ENCODE measurements at regions not wholly inside any gene's neighbourhood (a gene's known extent, or its start where the extent isn't known, plus 50 kb on each side); places are given as distances from the start of the nearest gene placed in this dataset.

GRCh38 chr11:70002433-70002832 lies 75.7 kb upstream of the ANO1 start:
- no peak for DNase-seq

- no peak for DNase-seq
These were observed 72.9 kb upstream of the ANO1 start for GRCh38 chr11:70005107-70005818.

GRCh38 chr11:70007796-70008195 lies 70.3 kb upstream of the ANO1 start:
- DNase-seq = no peak

GRCh38 chr11:70010774-70011173 lies 67.3 kb upstream of the ANO1 start:
- DNase-seq = no peak

- no peak for DNase-seq
These were observed 65.9 kb upstream of the ANO1 start for GRCh38 chr11:70012134-70012733.

GRCh38 chr11:70014291-70014690 lies 63.8 kb upstream of the ANO1 start:
- DNase-seq = no peak

GRCh38 chr11:70016666-70017367 lies 61.3 kb upstream of the ANO1 start:
- no peak for DNase-seq

- no peak for DNase-seq
These were observed 59.3 kb upstream of the ANO1 start for GRCh38 chr11:70018816-70019215.

GRCh38 chr11:70019576-70020011 lies 58.5 kb upstream of the ANO1 start:
- no peak for DNase-seq

GRCh38 chr11:70020336-70021214 lies 57.5 kb upstream of the ANO1 start:
- DNase-seq = no peak

GRCh38 chr11:70021586-70021985 lies 56.5 kb upstream of the ANO1 start:
- DNase-seq = no peak

- DNase-seq = no peak
These were observed 53.9 kb upstream of the ANO1 start for GRCh38 chr11:70024036-70024772.

- no peak for DNase-seq
These were observed 53.4 kb upstream of the ANO1 start for GRCh38 chr11:70024773-70025045.

GRCh38 chr11:70025308-70025707 lies 52.8 kb upstream of the ANO1 start:
- DNase-seq = no peak

GRCh38 chr11:70026012-70026411 lies 52.1 kb upstream of the ANO1 start:
- DNase-seq = no peak

GRCh38 chr11:70026726-70027125 lies 51.4 kb upstream of the ANO1 start:
- DNase-seq = no peak

- DNase-seq = no peak
These were observed 50.7 kb upstream of the ANO1 start for GRCh38 chr11:70027451-70027850.

- no peak for DNase-seq
These were observed 49.8 kb upstream of the ANO1 start for GRCh38 chr11:70028147-70028855.
